C4-2B (cell line): ENCODE measurements at regions not wholly inside any gene's neighbourhood (a gene's known extent, or its start where the extent isn't known, plus 50 kb on each side); places are given as distances from the start of the nearest gene placed in this dataset.

Experiments used
- H3K27ac ChIP-seq: fragments of 450-650 bp; 2 replicates; pipeline ENCODE4 v1.5.1; 2017
- ZFX ChIP-seq: fragments of 450-650 bp; IDR thresholded peaks from 2 replicates; pipeline ENCODE4 v1.6.1; 2017
- TF ChIP-seq, protein P1 (sequence below): fragments of 450-650 bp; conservative IDR thresholded peaks from 2 replicates; pipeline ENCODE4 v1.5.1; 2017; ENCODE audit warnings: mild to moderate bottlenecking

GRCh38 chr16:47991491-47991890 lies 164.3 kb downstream of the ABCC12 start:
- H3K27ac ChIP-seq = no peak overlapping the region
- TF ChIP-seq ZFX = no peak
- TF ChIP-seq, protein P1, sequence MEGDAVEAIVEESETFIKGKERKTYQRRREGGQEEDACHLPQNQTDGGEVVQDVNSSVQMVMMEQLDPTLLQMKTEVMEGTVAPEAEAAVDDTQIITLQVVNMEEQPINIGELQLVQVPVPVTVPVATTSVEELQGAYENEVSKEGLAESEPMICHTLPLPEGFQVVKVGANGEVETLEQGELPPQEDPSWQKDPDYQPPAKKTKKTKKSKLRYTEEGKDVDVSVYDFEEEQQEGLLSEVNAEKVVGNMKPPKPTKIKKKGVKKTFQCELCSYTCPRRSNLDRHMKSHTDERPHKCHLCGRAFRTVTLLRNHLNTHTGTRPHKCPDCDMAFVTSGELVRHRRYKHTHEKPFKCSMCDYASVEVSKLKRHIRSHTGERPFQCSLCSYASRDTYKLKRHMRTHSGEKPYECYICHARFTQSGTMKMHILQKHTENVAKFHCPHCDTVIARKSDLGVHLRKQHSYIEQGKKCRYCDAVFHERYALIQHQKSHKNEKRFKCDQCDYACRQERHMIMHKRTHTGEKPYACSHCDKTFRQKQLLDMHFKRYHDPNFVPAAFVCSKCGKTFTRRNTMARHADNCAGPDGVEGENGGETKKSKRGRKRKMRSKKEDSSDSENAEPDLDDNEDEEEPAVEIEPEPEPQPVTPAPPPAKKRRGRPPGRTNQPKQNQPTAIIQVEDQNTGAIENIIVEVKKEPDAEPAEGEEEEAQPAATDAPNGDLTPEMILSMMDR = no peak

- no peak overlapping the region for H3K27ac ChIP-seq
- no peak for TF ChIP-seq ZFX
- TF ChIP-seq, protein P1 = no peak
Observed at GRCh38 chr16:47990676-47991075, 165.1 kb downstream of the ABCC12 start.

DNA sequence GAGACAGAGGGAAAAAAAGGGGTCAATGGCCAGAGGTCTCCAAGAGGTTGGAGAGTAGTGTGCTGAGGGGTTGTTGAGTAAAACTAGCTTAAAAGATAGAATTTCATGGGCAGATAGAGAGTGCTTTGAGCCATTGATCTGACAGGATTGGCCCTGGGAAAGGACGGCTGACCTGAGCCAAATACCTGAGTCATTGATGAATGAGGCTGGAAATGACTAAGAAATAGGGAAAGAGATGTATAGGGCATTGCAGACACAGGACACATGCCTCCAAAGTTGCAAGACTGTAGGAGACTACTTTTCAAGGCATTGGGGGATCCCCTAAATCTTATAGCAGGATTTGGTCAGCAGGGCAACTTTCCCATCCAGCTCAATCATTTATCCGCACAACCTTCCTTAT lies 168.7 kb downstream of the ABCC12 start:
- no peak for TF ChIP-seq ZFX
- TF ChIP-seq, protein P1 = no peak

DNA sequence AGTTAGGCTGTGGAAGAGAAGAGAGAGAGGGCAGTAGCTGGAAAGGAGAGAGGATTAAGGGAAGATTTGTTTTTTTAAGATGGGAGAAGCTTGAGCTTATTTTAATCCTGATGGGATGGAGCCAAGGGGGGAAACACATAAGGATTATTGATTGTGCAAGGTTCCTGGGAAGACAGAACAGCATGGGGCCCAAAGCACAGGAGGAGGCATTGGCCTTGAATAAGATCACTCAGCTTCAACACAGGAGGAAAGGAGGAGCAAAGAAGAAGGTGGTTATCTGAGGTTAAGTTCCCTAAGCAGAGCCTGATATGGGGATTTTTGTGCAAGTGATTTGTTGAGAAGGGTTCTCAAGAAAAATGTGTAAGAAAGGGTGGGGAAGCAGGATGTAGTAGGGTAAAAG lies 169.8 kb downstream of the ABCC12 start:
- no peak overlapping the region for H3K27ac ChIP-seq
- no peak for TF ChIP-seq ZFX
- TF ChIP-seq, protein P1 = no peak

More for the DNA sequence above, 168.7 kb downstream of the ABCC12 start:
- H3K27ac ChIP-seq = no peak overlapping the region

DNA sequence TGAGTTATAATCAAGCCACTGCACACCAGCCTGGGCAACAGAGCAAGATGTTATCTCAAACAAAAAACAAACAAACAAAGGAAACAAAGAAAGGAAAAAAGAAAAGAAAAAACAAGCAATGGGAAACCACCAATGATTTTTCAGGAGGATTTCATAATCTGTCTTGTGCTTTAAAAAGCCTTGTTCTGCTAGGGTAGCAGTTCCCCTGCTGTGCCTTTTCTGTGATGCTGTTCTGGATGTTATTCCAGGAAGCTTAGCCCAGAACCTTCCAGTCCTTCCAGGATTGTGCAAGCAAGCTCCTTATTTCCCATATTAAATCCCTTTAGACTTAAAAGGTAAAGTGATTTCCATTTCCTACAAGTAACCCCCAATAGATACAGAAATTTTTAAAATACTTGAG lies 171.1 kb downstream of the ABCC12 start:
- no peak overlapping the region for H3K27ac ChIP-seq
- TF ChIP-seq, protein P1 = no peak
- TF ChIP-seq ZFX = no peak

- H3K27ac ChIP-seq = no peak overlapping the region
- TF ChIP-seq ZFX = no peak
- TF ChIP-seq, protein P1 = no peak
Observed at GRCh38 chr16:47983999-47984580, 171.7 kb downstream of the ABCC12 start.

- no peak for TF ChIP-seq ZFX
- TF ChIP-seq, protein P1 = no peak
- no peak overlapping the region for H3K27ac ChIP-seq
Observed at GRCh38 chr16:47980212-47980611, 175.6 kb downstream of the ABCC12 start.
